ENCODE measurements at regions not wholly inside any gene's neighbourhood (a gene's known extent, or its start where the extent isn't known, plus 50 kb on each side); places are given as distances from the start of the nearest gene placed in this dataset.

GRCh38 chr10:20355915-20356314 lies 539.7 kb downstream of the PLXDC2 start:
- H3K4me3 ChIP-seq: no peak overlapping the region
- no peaks in the 10 kb centered on the region for H3K9me3 ChIP-seq
- no peak overlapping the region for H3K27ac ChIP-seq
- DNase-seq (ENCODE audit: low spot score in 2 of 2): no peak
- no peak for TF ChIP-seq CTCF (IDR thresholded peaks at IDR 0.05)
- no peaks in the 10 kb centered on the region for H3K4me1 ChIP-seq
- no peaks in the 10 kb centered on the region for H3K36me3 ChIP-seq
- intact Hi-C loops (cut with DNase I): no loop called here
- H3K27me3 ChIP-seq: no peaks in the 10 kb centered on the region

- H3K4me3 ChIP-seq: no peak overlapping the region
- H3K27me3 ChIP-seq: no peaks in the 10 kb centered on the region
- no peak for DNase-seq (ENCODE audit: low spot score in 2 of 2)
- no peaks in the 10 kb centered on the region for H3K36me3 ChIP-seq
- H3K27ac ChIP-seq: no peak overlapping the region
- intact Hi-C loops (cut with DNase I): no loop called here
- TF ChIP-seq CTCF (IDR thresholded peaks at IDR 0.05): no peak
- H3K4me1 ChIP-seq: no peaks in the 10 kb centered on the region
- no peaks in the 10 kb centered on the region for H3K9me3 ChIP-seq
These were observed 538.8 kb downstream of the PLXDC2 start for GRCh38 chr10:20355011-20355410.

- Histone ChIP-seq H3K9me3 (no peaks in the 10 kb centered on the region), H3K36me3 (no peaks in the 10 kb centered on the region), H3K27ac (no peak overlapping the region), H3K27me3 (no peaks in the 10 kb centered on the region), H3K4me1 (no peaks in the 10 kb centered on the region), H3K4me3 (no peak overlapping the region)
- intact Hi-C loops (cut with DNase I): no loop called here
- TF ChIP-seq CTCF (IDR thresholded peaks at IDR 0.05): no peak
- DNase-seq (ENCODE audit: low spot score in 2 of 2): no peak
These were observed 537.9 kb downstream of the PLXDC2 start for GRCh38 chr10:20354166-20354565.

GRCh38 chr10:20350509-20350908 lies 534.3 kb downstream of the PLXDC2 start:
- intact Hi-C loops (cut with DNase I): no loop called here
- no peaks in the 10 kb centered on the region for H3K4me1 ChIP-seq
- no peaks in the 10 kb centered on the region for H3K27me3 ChIP-seq
- no peak for DNase-seq (ENCODE audit: low spot score in 2 of 2)
- no peak overlapping the region for H3K27ac ChIP-seq
- no peaks in the 10 kb centered on the region for H3K9me3 ChIP-seq
- H3K4me3 ChIP-seq: no peak overlapping the region
- no peaks in the 10 kb centered on the region for H3K36me3 ChIP-seq
- TF ChIP-seq CTCF (IDR thresholded peaks at IDR 0.05): no peak

- Histone ChIP-seq H3K9me3 (peaks cover 0 to 5% of the 10 kb centered on the region in 2 donors), H3K36me3 (no peaks in the 10 kb centered on the region), H3K27ac (no peak overlapping the region), H3K4me3 (no peak overlapping the region), H3K27me3 (no peaks in the 10 kb centered on the region), H3K4me1 (no peaks in the 10 kb centered on the region)
- no peak for TF ChIP-seq CTCF (IDR thresholded peaks at IDR 0.05)
- DNase-seq (ENCODE audit: low spot score in 2 of 2): no peak
- intact Hi-C loops (cut with DNase I): no loop called here
These were observed 526.8 kb downstream of the PLXDC2 start for GRCh38 chr10:20343036-20343435.
